Liver (tissue), 8 donors: ENCODE measurements at regions not wholly inside any gene's neighbourhood (a gene's known extent, or its start where the extent isn't known, plus 50 kb on each side); places are given as distances from the start of the nearest gene placed in this dataset.

Experiments used
- DNase-seq: peaks from one replicate; pipeline ENCODE4 v3.0.0-alpha.2; 2017; ENCODE audit warnings: low spot score
- H3K27ac ChIP-seq, 2 donors: one replicate each; pipeline ENCODE4 v1.7.0; 2013; ENCODE audit warnings: inconsistent platforms in 2 of 2, low read length in 2 of 2, control low read depth in 1 of 2, low read depth in 1 of 2, mild to moderate bottlenecking in 1 of 2
- H3K27me3 ChIP-seq, 4 donors: one replicate each; pipeline versions ENCODE4 v1.6.1 to v1.7.0; 2013; ENCODE audit warnings: low read length in 3 of 4, inconsistent platforms in 1 of 4, mild to moderate bottlenecking in 1 of 4, moderate library complexity in 1 of 4; ENCODE audit not compliant: control insufficient read depth in 4 of 4, insufficient read depth in 4 of 4
- H3K36me3 ChIP-seq, 4 donors: one replicate each; pipeline versions ENCODE4 v1.6.1 to v1.7.0; 2013; ENCODE audit warnings: low read length in 3 of 4, mild to moderate bottlenecking in 3 of 4, low read depth in 1 of 4, moderate library complexity in 1 of 4; ENCODE audit not compliant: control insufficient read depth in 4 of 4, insufficient read depth in 3 of 4
- H3K4me1 ChIP-seq, 4 donors: one replicate each; pipeline versions ENCODE4 v1.6.1 to v1.7.0; 2013; ENCODE audit warnings: low read length in 3 of 4, mild to moderate bottlenecking in 3 of 4, moderate library complexity in 1 of 4; ENCODE audit not compliant: control insufficient read depth in 4 of 4, insufficient read depth in 4 of 4
- H3K4me3 ChIP-seq, 3 donors: one replicate each; pipeline versions ENCODE4 v1.6.1 to v1.7.0; 2013; ENCODE audit warnings: low read length in 3 of 3, control low read depth in 1 of 3, low read depth in 1 of 3, mild to moderate bottlenecking in 1 of 3
- H3K9ac ChIP-seq, 2 donors: one replicate each; pipeline ENCODE4 v1.7.0; 2013; ENCODE audit warnings: low read length in 2 of 2, mild to moderate bottlenecking in 2 of 2, moderate library complexity in 2 of 2, control low read depth in 1 of 2, low read depth in 1 of 2
- H3K9me3 ChIP-seq, 4 donors: one replicate each; pipeline versions ENCODE4 v1.6.1 to v1.7.0; 2013; ENCODE audit warnings: low read length in 3 of 4; ENCODE audit not compliant: control insufficient read depth in 4 of 4
- FOXA1 ChIP-seq: IDR thresholded peaks from 2 replicates; pipeline ENCODE4 v1.6.1; 2016; ENCODE audit warnings: antibody characterized with exemption
- FOXA2 ChIP-seq: IDR thresholded peaks from 2 replicates; pipeline ENCODE4 v1.6.1; 2016; ENCODE audit warnings: antibody characterized with exemption
- GABPA ChIP-seq, 2 donors: IDR thresholded peaks in 1 of 2; conservative IDR thresholded peaks in 1 of 2; 2 replicates each; pipeline ENCODE4 v1.6.1; 2016; ENCODE audit warnings: antibody characterized with exemption in 2 of 2, mild to moderate bottlenecking in 1 of 2, moderate library complexity in 1 of 2
- HNF4A ChIP-seq, 2 donors: conservative IDR thresholded peaks; 2 replicates each; pipeline ENCODE4 v1.6.1; 2016; ENCODE audit warnings: antibody characterized with exemption in 2 of 2, mild to moderate bottlenecking in 2 of 2
- HNF4G ChIP-seq: IDR thresholded peaks from 2 replicates; pipeline ENCODE4 v1.6.1; 2016; ENCODE audit warnings: antibody characterized with exemption
- JUND ChIP-seq, 2 donors: IDR thresholded peaks; 2 replicates each; pipeline ENCODE4 v1.6.1; 2016; ENCODE audit warnings: antibody characterized with exemption in 2 of 2
- RAD21 ChIP-seq, 2 donors: IDR thresholded peaks; 2 replicates each; pipeline ENCODE4 v1.6.1; 2016; ENCODE audit warnings: antibody characterized with exemption in 2 of 2, mild to moderate bottlenecking in 2 of 2
- RXRA ChIP-seq, 2 donors: IDR thresholded peaks; 2 replicates each; pipeline ENCODE4 v1.6.1; 2017 to 2018; ENCODE audit warnings: antibody characterized with exemption in 2 of 2, mild to moderate bottlenecking in 1 of 2
- TAF1 ChIP-seq: conservative IDR thresholded peaks from 2 replicates; pipeline ENCODE4 v1.6.1; 2016; ENCODE audit warnings: antibody characterized with exemption, mild to moderate bottlenecking
- YY1 ChIP-seq: IDR thresholded peaks from 2 replicates; pipeline ENCODE4 v1.6.1; 2016; ENCODE audit warnings: antibody characterized with exemption, mild to moderate bottlenecking
- WGBS: extraction: QIAGEN DNeasy Blood & Tissue Kit; methylation state at CpG from one replicate; pipeline ENCODE4 v1.1.7; 2013; 5-methylcytosine and 5-hydroxymethylcytosine counted together
- TF ChIP-seq, protein P1 (sequence below): fragments of 150-350 bp; IDR thresholded peaks from 2 replicates; pipeline ENCODE4 v1.5.1; 2017; ENCODE audit warnings: improper control_type of control experiment, low read depth, low read length; ENCODE audit not compliant: missing input control
- TF ChIP-seq, protein P2 (sequence below): IDR thresholded peaks from 2 replicates; pipeline ENCODE4 v1.6.1; 2016; ENCODE audit warnings: antibody characterized with exemption
- TF ChIP-seq, protein P3 (sequence below): IDR thresholded peaks from 2 replicates; pipeline ENCODE4 v1.6.1; 2016; ENCODE audit warnings: antibody characterized with exemption
- TF ChIP-seq, protein P4 (sequence below): IDR thresholded peaks from 2 replicates; pipeline ENCODE4 v1.6.1; 2016; ENCODE audit warnings: antibody characterized with exemption, mild to moderate bottlenecking
- donor health status: healthy.
- donor health status: healthy.
- donor health status: healthy.
- donor health status: healthy.
- donor health status: healthy.

DNA sequence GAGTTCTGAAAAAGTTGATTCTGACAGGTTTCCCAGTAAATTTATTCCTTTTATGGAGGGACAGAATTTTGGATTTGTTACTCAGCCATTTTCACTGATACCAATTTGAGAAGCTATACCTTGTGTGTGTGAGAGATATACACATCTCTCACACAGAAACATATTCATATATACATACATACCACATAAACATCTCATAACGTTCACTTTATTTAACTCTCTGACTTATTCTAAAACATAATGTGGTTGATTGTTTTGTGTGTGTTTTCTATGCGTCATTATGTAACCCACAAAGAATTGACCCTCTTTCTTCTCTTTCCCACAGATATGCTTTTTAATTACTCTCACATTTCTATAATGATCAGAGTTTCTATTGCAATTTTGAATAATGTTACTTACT lies 570.8 kb upstream of the TLE4 start (continued):
- TF ChIP-seq, protein P1, sequence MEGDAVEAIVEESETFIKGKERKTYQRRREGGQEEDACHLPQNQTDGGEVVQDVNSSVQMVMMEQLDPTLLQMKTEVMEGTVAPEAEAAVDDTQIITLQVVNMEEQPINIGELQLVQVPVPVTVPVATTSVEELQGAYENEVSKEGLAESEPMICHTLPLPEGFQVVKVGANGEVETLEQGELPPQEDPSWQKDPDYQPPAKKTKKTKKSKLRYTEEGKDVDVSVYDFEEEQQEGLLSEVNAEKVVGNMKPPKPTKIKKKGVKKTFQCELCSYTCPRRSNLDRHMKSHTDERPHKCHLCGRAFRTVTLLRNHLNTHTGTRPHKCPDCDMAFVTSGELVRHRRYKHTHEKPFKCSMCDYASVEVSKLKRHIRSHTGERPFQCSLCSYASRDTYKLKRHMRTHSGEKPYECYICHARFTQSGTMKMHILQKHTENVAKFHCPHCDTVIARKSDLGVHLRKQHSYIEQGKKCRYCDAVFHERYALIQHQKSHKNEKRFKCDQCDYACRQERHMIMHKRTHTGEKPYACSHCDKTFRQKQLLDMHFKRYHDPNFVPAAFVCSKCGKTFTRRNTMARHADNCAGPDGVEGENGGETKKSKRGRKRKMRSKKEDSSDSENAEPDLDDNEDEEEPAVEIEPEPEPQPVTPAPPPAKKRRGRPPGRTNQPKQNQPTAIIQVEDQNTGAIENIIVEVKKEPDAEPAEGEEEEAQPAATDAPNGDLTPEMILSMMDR: no peak
- TF ChIP-seq, protein P2, sequence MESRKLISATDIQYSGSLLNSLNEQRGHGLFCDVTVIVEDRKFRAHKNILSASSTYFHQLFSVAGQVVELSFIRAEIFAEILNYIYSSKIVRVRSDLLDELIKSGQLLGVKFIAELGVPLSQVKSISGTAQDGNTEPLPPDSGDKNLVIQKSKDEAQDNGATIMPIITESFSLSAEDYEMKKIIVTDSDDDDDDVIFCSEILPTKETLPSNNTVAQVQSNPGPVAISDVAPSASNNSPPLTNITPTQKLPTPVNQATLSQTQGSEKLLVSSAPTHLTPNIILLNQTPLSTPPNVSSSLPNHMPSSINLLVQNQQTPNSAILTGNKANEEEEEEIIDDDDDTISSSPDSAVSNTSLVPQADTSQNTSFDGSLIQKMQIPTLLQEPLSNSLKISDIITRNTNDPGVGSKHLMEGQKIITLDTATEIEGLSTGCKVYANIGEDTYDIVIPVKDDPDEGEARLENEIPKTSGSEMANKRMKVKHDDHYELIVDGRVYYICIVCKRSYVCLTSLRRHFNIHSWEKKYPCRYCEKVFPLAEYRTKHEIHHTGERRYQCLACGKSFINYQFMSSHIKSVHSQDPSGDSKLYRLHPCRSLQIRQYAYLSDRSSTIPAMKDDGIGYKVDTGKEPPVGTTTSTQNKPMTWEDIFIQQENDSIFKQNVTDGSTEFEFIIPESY: no peak
- no peak for TF ChIP-seq RXRA (IDR thresholded peaks at IDR 0.05)
- no peak for TF ChIP-seq YY1
- TF ChIP-seq HNF4A (conservative IDR thresholded peaks at IDR 0.05): no peak
- TF ChIP-seq JUND (IDR thresholded peaks at IDR 0.05): no peak

DNA sequence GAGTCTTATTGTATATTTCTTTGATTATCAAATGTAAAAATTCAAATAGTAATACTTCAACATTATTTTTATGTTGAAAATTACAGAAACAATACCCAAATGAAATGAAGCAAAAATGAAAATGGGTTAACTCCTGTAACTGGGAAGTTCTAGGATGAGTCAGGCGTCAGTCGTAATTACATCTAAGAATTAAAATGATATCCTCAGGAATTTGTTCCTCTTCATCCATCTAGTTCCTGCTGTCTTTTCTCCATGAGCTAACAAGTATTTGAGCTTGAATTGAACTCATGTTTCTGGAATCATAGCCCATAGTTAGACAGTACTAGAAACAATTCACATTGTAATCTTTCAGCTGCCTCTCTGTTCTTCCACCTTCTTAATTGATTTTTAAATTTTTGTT lies 568.3 kb upstream of the TLE4 start:
- Histone ChIP-seq H3K27me3 (no peaks in the 10 kb centered on the region), H3K36me3 (no peaks in the 10 kb centered on the region), H3K4me1 (no peaks in the 10 kb centered on the region), H3K9ac (no peak overlapping the region), H3K27ac (no peak overlapping the region), H3K9me3 (no peaks in the 10 kb centered on the region), H3K4me3 (no peak overlapping the region)
- WGBS: 92% methylated on average over 2 of the region's 2 CpGs
- DNase-seq: no peak
- TF ChIP-seq RAD21 (IDR thresholded peaks at IDR 0.05) (no peak), FOXA1 (no peak), HNF4A (conservative IDR thresholded peaks at IDR 0.05) (no peak), TAF1 (no peak), GABPA (IDR thresholded peaks at IDR 0.05 in 1 of 2, conservative IDR thresholded peaks at IDR 0.05 in 1 of 2) (no peak), RXRA (IDR thresholded peaks at IDR 0.05) (no peak), HNF4G (no peak), FOXA2 (no peak)
- TF ChIP-seq, protein P1: no peak
- TF ChIP-seq, protein P3, sequence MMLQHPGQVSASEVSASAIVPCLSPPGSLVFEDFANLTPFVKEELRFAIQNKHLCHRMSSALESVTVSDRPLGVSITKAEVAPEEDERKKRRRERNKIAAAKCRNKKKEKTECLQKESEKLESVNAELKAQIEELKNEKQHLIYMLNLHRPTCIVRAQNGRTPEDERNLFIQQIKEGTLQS: no peak
- TF ChIP-seq, protein P4, sequence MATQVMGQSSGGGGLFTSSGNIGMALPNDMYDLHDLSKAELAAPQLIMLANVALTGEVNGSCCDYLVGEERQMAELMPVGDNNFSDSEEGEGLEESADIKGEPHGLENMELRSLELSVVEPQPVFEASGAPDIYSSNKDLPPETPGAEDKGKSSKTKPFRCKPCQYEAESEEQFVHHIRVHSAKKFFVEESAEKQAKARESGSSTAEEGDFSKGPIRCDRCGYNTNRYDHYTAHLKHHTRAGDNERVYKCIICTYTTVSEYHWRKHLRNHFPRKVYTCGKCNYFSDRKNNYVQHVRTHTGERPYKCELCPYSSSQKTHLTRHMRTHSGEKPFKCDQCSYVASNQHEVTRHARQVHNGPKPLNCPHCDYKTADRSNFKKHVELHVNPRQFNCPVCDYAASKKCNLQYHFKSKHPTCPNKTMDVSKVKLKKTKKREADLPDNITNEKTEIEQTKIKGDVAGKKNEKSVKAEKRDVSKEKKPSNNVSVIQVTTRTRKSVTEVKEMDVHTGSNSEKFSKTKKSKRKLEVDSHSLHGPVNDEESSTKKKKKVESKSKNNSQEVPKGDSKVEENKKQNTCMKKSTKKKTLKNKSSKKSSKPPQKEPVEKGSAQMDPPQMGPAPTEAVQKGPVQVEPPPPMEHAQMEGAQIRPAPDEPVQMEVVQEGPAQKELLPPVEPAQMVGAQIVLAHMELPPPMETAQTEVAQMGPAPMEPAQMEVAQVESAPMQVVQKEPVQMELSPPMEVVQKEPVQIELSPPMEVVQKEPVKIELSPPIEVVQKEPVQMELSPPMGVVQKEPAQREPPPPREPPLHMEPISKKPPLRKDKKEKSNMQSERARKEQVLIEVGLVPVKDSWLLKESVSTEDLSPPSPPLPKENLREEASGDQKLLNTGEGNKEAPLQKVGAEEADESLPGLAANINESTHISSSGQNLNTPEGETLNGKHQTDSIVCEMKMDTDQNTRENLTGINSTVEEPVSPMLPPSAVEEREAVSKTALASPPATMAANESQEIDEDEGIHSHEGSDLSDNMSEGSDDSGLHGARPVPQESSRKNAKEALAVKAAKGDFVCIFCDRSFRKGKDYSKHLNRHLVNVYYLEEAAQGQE: no peak
- TF ChIP-seq, protein P2: no peak
